CD4-positive, alpha-beta T cell treated with Interleukin-21 for 1 hour (primary cell): ENCODE measurements at regions not wholly inside any gene's neighbourhood (a gene's known extent, or its start where the extent isn't known, plus 50 kb on each side); places are given as distances from the start of the nearest gene placed in this dataset.

ENCODE experiments used
- DNase-seq: peaks from one replicate; pipeline ENCODE4 v3.0.0-alpha.2; 2020

DNA sequence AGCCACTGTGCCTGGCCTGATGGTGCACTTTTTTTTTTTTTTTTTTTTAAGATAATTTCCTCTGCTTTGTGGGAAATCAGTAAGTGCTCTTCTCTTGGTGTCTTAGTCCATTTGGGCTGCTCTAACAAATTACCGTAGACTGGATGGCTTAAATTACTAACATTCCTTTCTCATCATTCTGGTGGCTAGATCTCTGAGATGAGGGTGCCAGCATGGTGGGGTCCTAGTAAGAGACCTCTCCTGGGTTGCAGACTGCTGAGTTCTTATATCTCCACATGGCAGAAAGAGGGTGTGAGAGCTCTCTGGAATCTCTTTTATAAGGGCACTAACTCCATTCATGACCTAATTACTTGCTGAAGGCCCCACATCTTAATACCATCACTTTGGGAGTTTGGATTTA is 133.9 kb upstream of the ANKRD55 start:
- no peak for DNase-seq

DNA sequence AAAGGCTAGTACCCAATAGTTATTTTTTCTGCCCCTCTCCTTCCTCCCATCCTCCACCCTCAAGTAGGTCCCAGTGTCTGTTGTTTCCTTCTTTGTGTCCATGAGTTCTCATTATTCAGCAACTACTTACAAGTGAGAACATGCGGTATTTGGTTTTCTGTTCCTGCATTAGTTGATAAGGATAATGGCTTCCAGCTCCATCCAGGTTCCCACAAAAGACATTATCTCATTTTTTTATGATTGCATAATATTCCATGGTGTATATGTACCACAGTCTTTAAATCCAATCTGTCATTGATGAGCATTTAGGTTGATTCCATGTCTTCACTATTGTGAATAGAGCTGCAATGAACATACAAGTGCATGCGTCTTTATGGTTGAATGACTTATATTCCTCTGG is 128.3 kb upstream of the ANKRD55 start:
- DNase-seq, result no peak

DNA sequence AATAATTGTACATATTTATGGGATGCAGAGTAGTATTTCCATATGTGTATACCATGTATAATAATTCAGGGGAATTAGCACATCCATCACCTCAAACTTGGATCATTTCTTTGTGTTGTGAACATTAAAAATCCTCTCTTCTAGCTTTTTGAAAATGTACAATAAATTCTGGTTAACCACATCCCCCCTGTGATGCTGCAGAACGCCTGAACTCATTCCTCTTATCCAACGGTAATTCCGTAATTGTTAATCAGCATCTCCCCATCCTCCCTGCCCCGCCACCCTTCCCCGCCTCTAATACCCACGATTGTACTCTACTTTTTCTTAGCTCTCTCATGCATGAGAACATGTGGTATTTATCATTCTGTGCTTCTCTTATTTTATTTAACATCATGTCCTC is 127.7 kb upstream of the ANKRD55 start:
- DNase-seq, result no peak

DNA sequence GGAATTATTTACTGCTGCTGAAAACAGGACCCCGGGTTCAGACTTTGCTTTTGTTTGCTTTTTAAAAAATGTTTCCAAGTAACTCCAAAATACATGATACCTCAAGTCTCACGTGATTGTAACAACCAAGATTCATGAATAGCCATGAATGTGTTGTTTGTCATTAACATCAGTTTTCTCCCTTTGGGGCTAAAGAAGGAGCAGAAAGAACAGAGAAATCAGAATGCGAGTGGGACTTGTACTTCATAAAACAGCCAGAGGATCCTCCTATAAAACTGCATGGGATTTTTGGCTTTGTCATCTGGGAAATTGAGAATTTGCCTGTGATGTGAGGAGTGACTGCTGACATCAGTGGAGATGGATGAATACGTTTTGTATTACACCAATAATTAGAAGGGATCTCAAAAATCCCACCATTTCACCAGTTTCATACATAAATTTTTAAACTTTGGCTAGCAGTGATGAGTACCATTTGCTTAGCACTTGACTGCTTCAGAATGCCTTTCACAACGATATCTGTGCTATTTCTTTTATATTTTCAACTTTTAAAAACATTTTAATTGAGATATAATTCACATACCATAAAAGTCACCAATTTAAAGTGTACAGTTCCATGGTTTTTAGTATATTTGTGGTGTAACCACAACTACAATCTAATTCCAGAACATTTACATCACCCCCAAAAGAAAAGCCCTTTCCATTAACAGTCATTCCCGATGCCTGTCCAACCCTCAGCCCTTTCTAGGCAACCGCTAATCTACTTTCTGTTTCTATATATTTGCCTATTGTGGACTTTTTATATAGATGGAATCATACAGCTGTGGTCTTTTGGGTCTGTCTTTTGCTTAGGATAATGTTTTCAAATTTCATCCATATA is 126.9 kb upstream of the ANKRD55 start:
- DNase-seq, result no peak

DNA sequence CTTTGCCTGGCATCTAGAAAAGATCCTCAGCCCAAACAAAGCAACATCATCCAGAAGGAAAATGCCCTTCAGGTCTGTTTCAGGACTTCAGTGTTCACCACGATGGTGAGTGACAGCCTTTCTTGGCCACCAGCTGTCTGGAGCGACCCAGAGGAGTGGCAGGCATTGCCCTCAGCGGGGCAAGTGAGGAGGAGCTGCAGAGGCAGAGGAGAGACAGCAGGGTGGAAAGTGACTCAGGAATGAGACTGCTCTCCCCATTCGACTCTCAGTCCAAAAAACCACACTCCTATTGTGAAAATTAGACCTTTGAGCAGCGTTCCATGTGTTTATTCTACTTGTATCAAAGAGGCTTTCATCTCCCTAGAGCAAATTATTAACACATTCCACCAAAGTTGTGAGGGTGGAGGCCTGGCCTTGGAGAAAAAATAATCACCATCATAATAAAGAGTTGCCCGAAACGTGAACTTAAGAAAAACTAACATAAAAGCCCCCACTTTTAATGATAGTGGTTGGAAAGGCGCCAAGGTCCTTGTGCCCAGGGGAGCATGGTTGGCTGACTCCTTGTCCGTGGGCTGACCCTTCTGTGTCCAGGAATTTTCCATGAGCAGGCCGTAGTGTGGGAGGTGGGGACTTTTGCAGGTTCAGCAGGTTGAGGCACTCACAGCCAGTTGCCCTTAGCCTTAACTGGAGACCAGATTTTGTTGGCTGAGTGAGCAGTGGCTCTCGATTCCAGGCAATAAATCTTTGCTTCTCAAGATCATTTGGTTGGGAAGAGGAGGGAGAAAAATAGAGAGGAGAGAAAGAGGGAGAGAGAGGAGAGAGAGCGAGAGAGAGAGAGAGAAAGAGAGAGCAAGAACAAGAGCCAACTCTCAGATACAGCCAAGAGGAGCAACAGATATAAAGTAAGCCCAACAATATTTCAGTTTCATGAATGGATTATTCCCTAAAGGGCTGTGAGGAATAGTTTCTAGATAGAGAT is 125.9 kb upstream of the ANKRD55 start:
- DNase-seq, result no peak

DNA sequence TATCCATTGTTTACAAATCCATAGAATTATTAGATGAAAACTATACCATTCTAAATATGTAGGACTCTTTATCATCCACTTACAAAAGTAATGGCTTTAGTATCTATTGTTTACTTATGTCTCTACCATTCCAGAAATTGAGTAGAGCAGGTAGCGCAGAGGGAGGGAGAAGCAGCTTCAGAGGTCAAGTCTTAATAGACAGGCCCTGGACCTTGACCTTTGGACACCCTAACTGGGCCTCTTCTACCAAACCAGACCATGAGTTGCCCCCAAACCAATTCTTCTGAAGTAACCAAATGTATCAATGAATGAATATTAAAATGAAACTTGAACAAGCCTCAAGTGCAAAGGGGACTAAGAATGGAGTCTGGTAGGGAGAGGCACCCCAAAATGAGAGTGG is 124.9 kb upstream of the ANKRD55 start:
- no peak for DNase-seq

DNA sequence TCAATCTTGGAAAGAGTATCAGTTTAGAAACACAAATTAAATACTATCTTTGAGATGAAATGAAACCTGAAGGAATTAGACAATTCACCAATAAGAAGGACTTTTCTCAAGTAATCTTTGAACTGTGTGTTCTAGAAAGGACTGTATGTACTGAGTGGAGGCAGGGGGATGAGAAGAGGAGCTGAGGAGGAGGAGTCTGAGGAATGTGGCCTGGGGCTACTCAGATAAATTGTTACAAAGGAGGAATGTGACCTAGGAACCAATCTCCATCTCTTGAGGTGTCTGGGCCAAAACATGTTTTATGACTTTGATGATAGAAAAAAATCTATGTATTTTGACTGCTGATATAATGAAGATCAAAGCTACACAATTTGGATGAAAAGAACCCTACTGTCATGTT is 124.3 kb upstream of the ANKRD55 start:
- DNase-seq, result no peak

DNA sequence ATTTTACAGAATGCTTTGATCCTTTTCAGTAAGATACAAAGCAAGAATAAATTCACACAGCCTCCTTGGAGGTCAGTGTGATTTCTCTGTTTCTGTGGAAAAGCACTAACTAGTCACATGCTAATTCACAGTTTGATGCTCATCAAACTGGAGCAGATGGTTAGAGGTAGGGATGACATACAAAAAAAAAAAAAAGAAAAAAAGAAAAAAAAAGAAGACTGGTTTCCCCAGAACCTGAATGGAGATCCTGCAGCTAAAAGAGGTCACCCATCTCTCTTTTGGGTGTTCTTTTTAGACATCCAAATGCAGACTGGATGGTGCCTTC is 123.7 kb upstream of the ANKRD55 start:
- DNase-seq, result no peak

DNA sequence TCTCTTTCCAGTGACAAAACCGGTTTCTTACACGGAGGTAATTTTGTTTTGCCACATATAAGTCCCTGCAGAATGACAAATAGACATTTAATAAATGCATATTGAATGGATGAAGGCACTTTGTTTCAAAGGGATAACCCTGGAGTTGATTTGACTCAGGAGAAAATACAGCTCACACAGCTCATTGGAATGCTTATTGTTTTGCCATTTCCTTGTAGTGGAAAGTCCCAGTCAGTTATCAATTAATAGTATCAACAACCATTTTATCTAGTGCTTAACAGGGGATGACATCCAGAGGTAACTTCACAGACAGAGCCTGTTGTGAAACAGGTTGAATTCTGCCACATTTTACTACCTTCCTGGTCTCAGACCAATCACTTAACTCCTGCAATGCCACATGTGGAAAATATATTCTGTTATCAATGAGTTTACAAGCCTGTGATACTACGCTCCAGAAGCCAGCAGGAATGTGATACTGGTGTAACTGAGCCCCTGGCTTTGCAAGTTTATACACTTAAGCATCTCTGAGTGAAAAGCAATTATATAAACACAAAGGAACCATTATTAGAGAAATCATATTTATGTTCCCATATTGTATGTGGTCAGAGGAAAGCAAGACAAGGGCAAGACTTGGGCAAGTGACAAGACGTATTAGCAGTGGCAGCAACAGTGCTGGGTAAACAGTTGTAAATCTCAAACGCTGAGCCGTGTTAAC is 123.1 kb upstream of the ANKRD55 start:
- no peak for DNase-seq

DNA sequence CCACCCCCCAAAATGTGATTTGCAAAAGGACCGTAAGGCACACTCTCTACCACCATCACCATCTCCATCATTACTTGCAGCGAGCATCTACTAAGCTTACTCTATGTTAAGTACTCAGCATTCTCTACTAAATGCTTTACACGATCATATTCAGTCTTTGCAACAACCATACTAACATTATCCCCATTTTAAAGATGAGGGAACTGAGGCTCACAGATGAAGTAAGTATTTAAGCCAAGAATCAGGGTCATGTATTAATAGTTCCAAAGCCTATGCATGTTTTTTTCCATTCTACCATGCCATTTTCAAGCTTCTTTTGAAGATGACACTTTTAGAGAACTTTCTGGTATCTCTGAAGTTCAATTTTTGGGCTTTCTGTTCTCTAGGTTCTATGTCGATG is 121.7 kb upstream of the ANKRD55 start:
- no peak for DNase-seq

DNA sequence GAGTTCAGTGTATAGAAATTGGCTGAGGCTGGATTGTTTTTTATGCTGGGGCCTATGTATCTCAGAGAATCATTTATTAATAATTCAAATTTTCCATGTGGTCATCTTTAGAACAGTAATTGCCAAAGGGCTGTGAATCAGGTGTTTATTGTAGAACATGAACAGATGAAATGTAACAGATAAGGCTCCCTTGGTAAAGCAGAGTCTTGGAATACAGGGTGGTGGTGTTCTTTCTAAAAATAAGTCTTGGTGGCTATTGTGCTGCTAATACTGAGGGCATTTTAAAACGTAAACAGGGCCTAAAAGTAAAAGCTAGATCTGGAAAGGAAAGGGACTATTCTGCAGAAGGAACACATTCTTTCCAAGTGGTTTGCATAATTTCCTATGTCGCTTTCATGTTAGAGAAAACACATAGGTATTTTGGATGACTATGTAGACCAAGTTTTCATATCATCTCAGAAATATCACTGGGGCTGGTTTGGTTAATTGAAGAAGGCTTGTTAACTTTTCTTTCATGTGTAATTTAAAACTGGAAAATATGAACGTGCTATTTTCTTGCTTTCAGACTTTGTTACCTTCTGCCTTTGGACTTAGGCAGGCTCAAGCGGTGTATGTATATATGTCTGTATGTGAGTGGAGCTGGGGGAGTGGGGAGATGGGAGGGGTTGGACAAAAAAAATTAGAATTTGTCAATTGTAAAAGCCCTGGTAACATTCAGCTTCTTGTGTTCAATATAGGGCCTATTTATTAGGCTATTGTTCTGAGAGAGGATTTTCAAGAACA is 119.9 kb upstream of the ANKRD55 start:
- DNase-seq, result no peak

DNA sequence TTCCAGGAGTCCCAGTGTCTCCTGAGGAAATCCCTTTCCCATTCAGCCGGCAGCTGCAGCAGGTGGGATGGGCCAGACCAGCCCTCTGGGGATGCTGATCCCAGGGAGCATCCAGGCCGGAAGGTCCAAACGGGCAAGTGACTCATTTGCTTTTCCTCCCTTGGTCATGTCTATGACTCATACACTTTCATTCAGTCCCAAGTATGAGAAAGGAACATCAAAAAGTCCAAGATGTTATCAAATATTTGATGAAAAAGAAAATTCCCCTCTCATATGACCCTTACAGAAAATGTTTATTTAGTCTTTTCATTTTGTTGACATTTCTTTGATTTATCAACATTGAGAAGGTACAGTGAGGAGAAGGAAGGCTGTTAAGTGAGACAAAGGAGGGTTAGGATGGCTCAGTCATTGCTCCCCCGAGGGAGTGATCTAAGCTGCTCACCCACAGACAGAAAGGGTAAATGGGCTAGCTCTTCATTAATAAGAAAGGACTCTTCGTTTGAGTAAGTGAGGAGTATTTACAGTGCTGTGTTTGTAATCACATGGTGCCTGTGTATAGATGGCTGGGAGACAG is 117.6 kb upstream of the ANKRD55 start:
- DNase-seq, result no peak

DNA sequence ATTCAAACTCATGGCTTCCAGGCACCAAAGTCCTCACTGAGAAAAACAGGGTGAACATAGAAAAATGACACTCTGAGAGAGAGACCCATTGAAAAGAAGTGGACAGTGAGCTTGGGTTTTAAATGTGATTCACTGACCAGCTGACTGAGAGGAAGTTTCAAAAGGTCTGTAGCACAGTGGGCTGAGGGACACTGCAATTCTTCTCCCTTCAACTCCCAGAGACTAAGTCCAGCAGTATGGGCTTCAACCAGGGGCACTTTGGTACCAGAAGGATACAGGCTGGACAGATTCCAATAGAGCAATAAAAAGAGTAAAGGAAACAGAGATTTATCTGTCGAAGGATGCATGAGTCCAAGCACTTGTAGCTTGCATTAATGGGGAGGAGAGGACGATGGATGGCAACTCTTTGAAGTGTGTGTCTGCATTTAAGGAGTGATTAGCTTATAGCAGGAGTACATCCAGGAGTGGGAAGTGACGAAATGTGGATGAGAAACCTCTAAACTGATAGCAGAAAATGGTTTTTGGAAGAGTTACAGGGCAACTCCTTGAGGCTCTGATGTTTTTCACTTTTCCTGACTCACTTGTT is 117.0 kb upstream of the ANKRD55 start:
- no peak for DNase-seq

DNA sequence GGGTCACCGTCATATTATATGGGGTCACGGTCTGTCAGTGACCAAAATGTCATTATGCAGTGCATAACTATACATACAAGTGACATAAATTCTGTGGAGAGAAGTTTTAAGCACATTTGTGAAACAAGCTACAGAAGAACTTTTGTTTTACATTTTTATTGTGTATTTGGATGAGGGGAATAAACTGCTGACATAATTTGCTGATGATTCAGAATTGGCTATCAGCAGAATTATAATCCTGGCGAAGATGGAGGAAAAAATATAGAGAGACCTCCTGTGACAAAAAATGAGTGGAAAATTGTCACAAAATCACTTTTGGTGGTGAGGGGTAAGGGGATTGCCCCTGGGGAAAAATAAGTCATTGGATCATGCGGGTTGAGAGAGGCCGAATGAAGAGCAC is 116.3 kb upstream of the ANKRD55 start:
- DNase-seq, result no peak

DNA sequence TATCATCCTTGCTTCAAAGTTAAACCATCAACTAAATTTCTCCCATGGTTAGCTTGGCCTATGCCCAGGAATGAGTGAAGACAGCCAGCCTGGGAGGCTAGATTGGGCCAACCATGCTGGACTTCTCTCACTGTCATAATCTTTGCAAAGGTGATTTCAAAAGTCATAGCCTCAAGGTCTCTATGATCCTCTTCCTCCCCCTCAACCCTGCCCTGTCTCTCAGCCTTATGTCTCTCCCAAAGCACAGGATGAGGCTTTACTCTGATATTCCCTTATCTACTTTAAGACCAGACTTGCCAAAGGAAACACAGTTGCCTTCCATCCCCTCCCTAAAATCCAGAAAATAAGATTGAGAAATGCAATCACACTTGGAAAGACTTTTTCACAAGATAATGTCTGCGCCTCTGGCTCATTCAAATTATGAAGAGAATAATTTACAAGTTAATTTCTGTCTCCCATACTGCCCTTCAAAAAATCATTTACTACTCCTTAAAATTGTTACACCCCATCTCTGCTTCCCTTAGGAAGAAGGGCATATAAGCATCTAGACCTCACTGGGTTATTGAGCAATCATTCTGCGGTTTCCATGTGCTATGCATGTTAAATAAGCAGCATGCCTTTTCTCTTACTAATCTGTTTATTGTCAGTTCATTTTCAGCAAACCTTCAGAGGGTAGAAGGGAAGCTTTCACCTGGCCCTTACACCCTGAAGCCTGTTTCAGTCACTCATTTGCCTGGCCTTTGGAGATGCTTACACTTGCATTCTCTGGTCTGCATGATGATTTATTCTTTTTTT is 113.8 kb upstream of the ANKRD55 start:
- no peak for DNase-seq

DNA sequence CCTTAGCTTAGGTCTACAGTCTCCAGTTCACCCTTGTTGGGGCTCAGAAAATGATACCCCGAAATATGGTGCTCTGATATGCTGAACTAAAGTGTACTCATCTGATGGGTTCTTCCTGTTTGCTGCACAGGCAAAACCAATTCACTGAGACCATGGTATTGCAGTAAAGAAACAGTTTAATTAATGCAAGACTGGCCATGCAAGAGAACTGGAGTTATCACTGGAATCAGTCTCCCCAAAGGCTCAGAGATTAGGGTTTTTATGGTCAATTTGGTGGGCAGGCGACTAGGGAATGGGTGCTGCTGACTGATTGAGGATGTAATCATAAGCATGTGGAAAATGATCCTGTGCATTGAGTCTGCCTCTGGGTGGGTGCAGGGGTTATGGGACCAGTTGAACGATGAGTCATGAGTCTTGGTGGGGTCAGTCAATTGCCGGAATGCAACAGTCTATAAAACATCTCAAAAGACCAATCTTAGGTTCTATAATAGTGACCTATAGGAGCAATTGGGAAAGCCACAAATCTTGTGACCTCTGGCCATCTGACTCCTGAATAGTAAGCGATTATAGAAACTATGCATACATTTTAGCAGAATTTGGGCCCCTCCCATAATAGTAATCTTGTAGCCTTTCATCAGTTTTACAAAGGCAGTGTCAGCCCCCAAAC is 113.0 kb upstream of the ANKRD55 start:
- no peak for DNase-seq

DNA sequence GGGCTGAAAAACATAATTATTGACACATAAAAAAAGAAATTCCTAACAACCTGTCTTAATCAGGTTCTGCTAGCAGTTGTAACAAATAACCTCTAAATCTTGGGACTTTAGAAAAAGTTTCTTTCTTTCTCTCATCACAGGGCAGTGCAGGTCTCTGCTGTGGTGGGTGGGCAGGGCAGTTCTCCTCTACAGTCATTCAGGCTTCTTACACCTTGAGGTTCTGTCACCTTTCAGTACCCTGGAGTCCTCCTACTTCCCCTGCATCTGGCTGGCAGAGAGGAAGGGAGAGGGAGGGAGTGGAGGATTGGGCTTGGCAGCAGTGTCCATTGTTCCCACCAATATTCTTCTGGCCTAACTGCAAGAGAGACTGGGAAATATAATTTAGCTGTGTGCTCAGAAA is 112.2 kb upstream of the ANKRD55 start:
- no peak for DNase-seq

DNA sequence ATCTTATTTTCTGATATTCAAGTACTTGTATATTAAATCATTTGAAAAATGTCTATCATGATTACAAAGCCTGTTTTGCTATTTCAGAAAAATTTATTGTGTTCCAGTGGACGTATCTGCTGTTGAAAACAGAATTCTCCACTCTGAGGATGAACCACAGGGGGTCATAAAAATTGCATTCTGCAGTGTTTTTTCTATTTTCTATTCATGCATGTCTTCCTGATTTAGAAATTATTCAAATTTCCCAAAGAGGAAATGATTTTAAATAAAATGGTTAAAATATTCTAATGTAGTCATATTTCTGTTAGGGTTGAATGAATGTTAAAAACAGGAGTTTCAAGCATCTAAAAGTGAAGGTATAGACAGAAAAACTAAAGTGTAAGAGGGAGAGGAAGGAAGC is 111.5 kb upstream of the ANKRD55 start:
- no peak for DNase-seq

DNA sequence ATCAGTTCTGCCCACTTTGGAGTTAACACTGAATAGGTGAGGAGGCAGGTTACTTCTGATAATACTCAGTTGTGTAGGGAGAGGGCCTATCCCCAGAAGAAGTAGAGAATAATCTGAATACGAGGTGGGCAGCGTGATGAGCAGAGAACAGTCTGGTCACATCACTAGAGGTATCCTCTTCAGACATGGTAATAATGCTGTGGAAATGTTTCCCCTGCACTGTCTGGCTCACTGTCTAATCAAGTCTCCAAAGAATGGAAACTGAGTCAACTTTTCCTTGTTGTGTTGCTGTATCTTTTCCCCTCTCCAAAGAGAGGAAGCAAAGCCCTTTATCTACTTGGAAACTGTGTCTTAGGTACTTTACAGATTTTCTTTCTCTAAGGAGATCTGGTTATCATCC is 110.9 kb upstream of the ANKRD55 start:
- no peak for DNase-seq

DNA sequence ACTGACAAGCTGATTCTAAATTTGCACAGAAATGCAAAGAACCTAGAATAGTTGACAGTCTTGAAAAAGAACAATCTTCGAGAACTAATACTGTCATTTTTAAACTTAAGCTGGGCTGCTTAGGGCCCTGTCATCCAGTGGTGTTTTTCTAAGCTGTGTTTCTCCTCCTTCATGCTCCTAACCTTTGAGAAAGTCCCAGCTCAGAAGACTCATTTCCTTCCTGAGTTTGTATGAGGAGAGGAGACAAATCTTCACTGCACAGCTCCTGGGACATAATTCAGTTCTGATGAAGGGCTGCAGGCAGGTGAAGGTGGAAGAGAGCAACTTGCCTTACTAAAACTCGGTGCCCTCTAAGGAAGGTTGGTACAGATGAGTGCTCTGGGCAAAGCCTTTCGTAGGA is 109.5 kb upstream of the ANKRD55 start:
- DNase-seq, result no peak
